ENCODE measurements at regions not wholly inside any gene's neighbourhood (a gene's known extent, or its start where the extent isn't known, plus 50 kb on each side); places are given as distances from the start of the nearest gene placed in this dataset.

- TF ChIP-seq ZFX (IDR thresholded peaks at IDR 0.05; ENCODE audit: borderline replicate concordance) (no peak), CTCF (IDR thresholded peaks at IDR 0.05) (no peak)
- H3K27ac ChIP-seq, result no peak overlapping the region
These were observed 732.7 kb upstream of the TENM4 start for GRCh38 chr11:80173371-80174136.

- no peak overlapping the region for H3K27ac ChIP-seq
These were observed 728.0 kb upstream of the TENM4 start for GRCh38 chr11:80168796-80169195.

GRCh38 chr11:80167766-80168165, 726.9 kb upstream of the TENM4 start:
- no peak overlapping the region for H3K27ac ChIP-seq
- no peak for TF ChIP-seq CTCF (IDR thresholded peaks at IDR 0.05)
- no peak for TF ChIP-seq ZFX (IDR thresholded peaks at IDR 0.05; ENCODE audit: borderline replicate concordance)

More at GRCh38 chr11:80168796-80169195, 728.0 kb upstream of the TENM4 start:
- TF ChIP-seq CTCF (IDR thresholded peaks at IDR 0.05) (no peak), ZFX (IDR thresholded peaks at IDR 0.05; ENCODE audit: borderline replicate concordance) (no peak)

GRCh38 chr11:80165744-80166143, 724.9 kb upstream of the TENM4 start:
- no peak overlapping the region for H3K27ac ChIP-seq
- no peak for TF ChIP-seq ZFX (IDR thresholded peaks at IDR 0.05; ENCODE audit: borderline replicate concordance)
- no peak for TF ChIP-seq CTCF (IDR thresholded peaks at IDR 0.05)

GRCh38 chr11:80163441-80163840, 722.6 kb upstream of the TENM4 start:
- H3K27ac ChIP-seq, result no peak overlapping the region

GRCh38 chr11:80163011-80163410, 722.2 kb upstream of the TENM4 start:
- TF ChIP-seq ZFX (IDR thresholded peaks at IDR 0.05; ENCODE audit: borderline replicate concordance), result no peak
- no peak for TF ChIP-seq CTCF (IDR thresholded peaks at IDR 0.05)
- no peak overlapping the region for H3K27ac ChIP-seq

More at GRCh38 chr11:80163441-80163840, 722.6 kb upstream of the TENM4 start:
- TF ChIP-seq CTCF (IDR thresholded peaks at IDR 0.05) (no peak), ZFX (IDR thresholded peaks at IDR 0.05; ENCODE audit: borderline replicate concordance) (no peak)

GRCh38 chr11:80162387-80162786, 721.6 kb upstream of the TENM4 start:
- TF ChIP-seq ZFX (IDR thresholded peaks at IDR 0.05; ENCODE audit: borderline replicate concordance) (no peak), CTCF (IDR thresholded peaks at IDR 0.05) (no peak)
- H3K27ac ChIP-seq, result no peak overlapping the region
